ENCODE measurements at regions not wholly inside any gene's neighbourhood (a gene's known extent, or its start where the extent isn't known, plus 50 kb on each side); places are given as distances from the start of the nearest gene placed in this dataset.

- Histone ChIP-seq H3K56ac (replicated peaks; ENCODE audit: insufficient read length, low read depth, low read length) (no peak overlapping the region), H3K4me1 (replicated peaks in 1 of 4; ENCODE audit: control insufficient read depth in 3 of 4, insufficient read depth in 4 of 4, low read length in 3 of 4) (no peaks in the 10 kb centered on the region), H3K79me1 (ENCODE audit: low read depth, low read length) (no peaks in the 10 kb centered on the region), H3K27me3 (replicated peaks in 1 of 4; ENCODE audit: control insufficient read depth in 3 of 4, extremely low read depth in 1 of 4, insufficient read depth in 3 of 4, low read length in 3 of 4) (no peaks in the 10 kb centered on the region; a peak in 1 of 7 replicates), H4K91ac (replicated peaks; ENCODE audit: insufficient read length, low read length) (no peak overlapping the region), H2BK5ac (ENCODE audit: low read depth, low read length) (no peak overlapping the region), H4K5ac (ENCODE audit: insufficient read length, low read depth, low read length) (no peak overlapping the region), H2BK120ac (replicated peaks; ENCODE audit: low read depth, low read length) (no peak overlapping the region), H3K9ac (replicated peaks in 1 of 4; ENCODE audit: extremely low read depth in 1 of 4, low read depth in 3 of 4, low read length in 3 of 4) (no peak overlapping the region), H3K4me2 (ENCODE audit: insufficient read depth in 1 of 2, low read depth in 2 of 2, low read length in 2 of 2) (no peak overlapping the region), H3K23me2 (ENCODE audit: low read depth, low read length) (no peaks in the 10 kb centered on the region), H2AK5ac (ENCODE audit: low read depth, low read length) (no peak overlapping the region), H3K18ac (ENCODE audit: extremely low read depth, low read length) (no peak overlapping the region), H3K9me3 (ENCODE audit: insufficient read depth in 2 of 2, low read depth in 1 of 2, low read length in 1 of 2) (no peaks in the 10 kb centered on the region), H2BK12ac (ENCODE audit: low read depth, low read length) (no peak overlapping the region), H4K8ac (ENCODE audit: extremely low read depth, insufficient read depth, low read length) (no peak overlapping the region), H3K4me3 (ENCODE audit: extremely low read depth in 1 of 4, insufficient read depth in 2 of 4, low read depth in 3 of 4, low read length in 4 of 4) (no peak overlapping the region), H3K14ac (ENCODE audit: insufficient read length) (no peak overlapping the region), H3K36me3 (ENCODE audit: control insufficient read depth in 2 of 4, insufficient read depth in 4 of 4, low read length in 3 of 4) (no peaks in the 10 kb centered on the region), H2BK20ac (ENCODE audit: low read length) (no peak overlapping the region), H3K27ac (ENCODE audit: low read depth, low read length) (no peak overlapping the region), H3K23ac (ENCODE audit: insufficient read length) (no peak overlapping the region), H2AFZ (ENCODE audit: low read length) (no peak overlapping the region), H2BK15ac (ENCODE audit: low read length) (no peak overlapping the region), H4K20me1 (replicated peaks in 1 of 2; ENCODE audit: control insufficient read depth in 1 of 2, insufficient read depth in 2 of 2, low read length in 2 of 2) (no peaks in the 10 kb centered on the region), H3K79me2 (ENCODE audit: control insufficient read depth in 1 of 2, insufficient read depth in 2 of 2, low read length in 2 of 2) (no peaks in the 10 kb centered on the region), H3K4ac (replicated peaks; ENCODE audit: insufficient read length, low read depth, low read length) (no peak overlapping the region)
- ChIA-PET CTCF (ENCODE audit: partially characterized antibody) (interaction anchor here (1.1 kb wide), 1 partner anchor 1837 kb away, joined by 3 read pairs; no protein-coding TSS in a partner anchor), POLR2A (ENCODE audit: partially characterized antibody) (no interaction called here)
- no peak for TF ChIP-seq CREB1 (IDR thresholded peaks at IDR 0.05)
- 88% methylated on average over 7 of the region's 7 CpGs; no CpG with 5 or more reads in 1 of the 2 experiments for WGBS, 2 experiments (ENCODE audit: extremely low coverage in 1 of 2, insufficient coverage in 1 of 2, insufficient read length in 1 of 2, insufficient replicate concordance in 2 of 2, low coverage in 1 of 2, low lambda C conversion rate in 2 of 2, missing lambda C conversion rate in 1 of 2)
- FAIRE-seq = no peak
- DNase-seq (ENCODE audit: low read depth in 1 of 2, low spot score in 2 of 2) = no peak
Observed at GRCh38 chr6:18676548-18676947, 289.4 kb downstream of the RNF144B start.

Data from H1 (cell line).